ENCODE measurements at regions not wholly inside any gene's neighbourhood (a gene's known extent, or its start where the extent isn't known, plus 50 kb on each side); places are given as distances from the start of the nearest gene placed in this dataset.

- TF ChIP-seq PKNOX1 (IDR thresholded peaks at IDR 0.05): no peak
- TF ChIP-seq ARNT (IDR thresholded peaks at IDR 0.05): no peak
- TF ChIP-seq FOXM1 (IDR thresholded peaks at IDR 0.05; ENCODE audit: borderline replicate concordance): no peak
- TF ChIP-seq TARDBP (IDR thresholded peaks at IDR 0.05): no peak
- no peak for TF ChIP-seq ELF4 (IDR thresholded peaks at IDR 0.05)
- TF ChIP-seq BHLHE40 (IDR thresholded peaks at IDR 0.05; ENCODE audit: borderline replicate concordance): no peak
- no peak for TF ChIP-seq FOXA1 (IDR thresholded peaks at IDR 0.05)
- no peak for TF ChIP-seq HDGF (IDR thresholded peaks at IDR 0.05; ENCODE audit: borderline replicate concordance)
- TF ChIP-seq SUZ12 (IDR thresholded peaks at IDR 0.05): no peak
- no peak for TF ChIP-seq SP1 (IDR thresholded peaks at IDR 0.05)
- TF ChIP-seq L3MBTL2 (conservative IDR thresholded peaks at IDR 0.05): no peak
Observed at GRCh38 chr13:108437496-108437895, 168.0 kb downstream of the TNFSF13B start.
